COLO668 (cell line): ENCODE measurements at regions not wholly inside any gene's neighbourhood (a gene's known extent, or its start where the extent isn't known, plus 50 kb on each side); places are given as distances from the start of the nearest gene placed in this dataset.
A peak's percentile ranks its signal among the peaks of the same experiment; 100 is the strongest.
"Not testable (repeated sequence)": the region's sequence is repeated elsewhere in the genome, so short reads cannot be mapped to it uniquely, and the experiment has no call there.

Source experiments
- DNase-seq: peaks from one replicate; lab custom pipeline; 2025; ENCODE audit not compliant: unreplicated experiment; lab: John Stamatoyannopoulos, UW

DNA sequence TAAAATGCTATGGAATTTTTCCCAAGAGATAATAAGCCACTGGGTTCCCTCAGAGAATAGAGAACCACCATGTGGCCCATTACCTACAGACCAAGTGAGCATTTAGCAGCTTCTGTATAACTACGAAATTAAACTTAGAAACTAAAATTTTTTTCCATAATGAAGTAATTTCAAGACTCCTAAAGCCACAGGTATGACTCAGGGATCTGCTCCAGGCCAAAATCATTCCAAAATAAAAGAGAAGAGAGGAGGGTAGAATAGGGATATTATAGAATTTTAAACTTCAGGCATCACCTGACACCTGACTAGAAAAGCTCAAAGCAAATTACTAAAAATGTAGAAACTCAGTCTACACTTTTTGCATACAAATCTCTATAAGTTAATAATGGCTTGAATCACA, 108.9 kb upstream of the DST start:
- DNase-seq, result no peak

DNA sequence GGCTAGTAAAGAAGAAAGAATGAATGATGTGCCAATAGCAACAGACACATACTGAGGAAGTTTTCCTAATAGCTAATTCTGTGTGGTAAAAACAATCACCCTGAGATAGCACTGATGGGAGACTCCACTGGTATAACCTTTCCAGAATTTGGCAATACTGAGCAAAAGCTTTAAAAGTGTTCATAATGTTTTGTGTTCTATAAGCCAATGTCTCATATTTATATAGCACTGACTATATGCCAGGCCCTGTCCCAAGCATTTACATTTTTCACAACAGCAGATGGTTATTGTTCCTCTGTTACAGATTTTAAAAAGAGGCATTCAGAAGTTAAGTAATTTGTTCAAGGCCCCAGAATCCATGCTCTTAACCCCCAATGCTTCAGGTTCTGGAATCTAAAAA, 108.0 kb upstream of the DST start:
- no peak for DNase-seq

DNA sequence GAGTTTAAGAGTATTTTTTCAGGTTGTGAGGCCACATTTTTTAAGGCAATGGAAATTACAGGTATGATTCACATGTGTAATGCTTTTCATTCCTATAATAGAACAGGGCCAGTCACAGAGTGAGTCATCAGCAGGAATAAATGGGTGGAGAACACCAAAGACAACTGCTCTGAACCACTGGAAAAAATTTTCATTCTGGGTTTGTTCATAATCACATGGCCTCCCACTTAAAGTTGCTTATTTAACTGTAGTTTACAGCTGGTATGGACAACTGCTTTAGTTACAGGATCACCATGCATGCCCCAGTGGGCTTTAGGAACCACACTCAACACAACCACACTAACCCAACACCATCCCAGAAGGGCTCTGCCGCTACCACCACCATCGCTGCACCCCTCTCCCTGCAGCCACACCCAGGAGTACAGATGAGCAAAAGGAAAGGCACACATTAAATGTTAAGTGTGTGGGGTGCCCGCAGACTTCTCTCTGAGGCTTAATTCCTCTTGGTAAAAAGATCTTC, 107.0 kb upstream of the DST start:
- DNase-seq, result no peak

DNA sequence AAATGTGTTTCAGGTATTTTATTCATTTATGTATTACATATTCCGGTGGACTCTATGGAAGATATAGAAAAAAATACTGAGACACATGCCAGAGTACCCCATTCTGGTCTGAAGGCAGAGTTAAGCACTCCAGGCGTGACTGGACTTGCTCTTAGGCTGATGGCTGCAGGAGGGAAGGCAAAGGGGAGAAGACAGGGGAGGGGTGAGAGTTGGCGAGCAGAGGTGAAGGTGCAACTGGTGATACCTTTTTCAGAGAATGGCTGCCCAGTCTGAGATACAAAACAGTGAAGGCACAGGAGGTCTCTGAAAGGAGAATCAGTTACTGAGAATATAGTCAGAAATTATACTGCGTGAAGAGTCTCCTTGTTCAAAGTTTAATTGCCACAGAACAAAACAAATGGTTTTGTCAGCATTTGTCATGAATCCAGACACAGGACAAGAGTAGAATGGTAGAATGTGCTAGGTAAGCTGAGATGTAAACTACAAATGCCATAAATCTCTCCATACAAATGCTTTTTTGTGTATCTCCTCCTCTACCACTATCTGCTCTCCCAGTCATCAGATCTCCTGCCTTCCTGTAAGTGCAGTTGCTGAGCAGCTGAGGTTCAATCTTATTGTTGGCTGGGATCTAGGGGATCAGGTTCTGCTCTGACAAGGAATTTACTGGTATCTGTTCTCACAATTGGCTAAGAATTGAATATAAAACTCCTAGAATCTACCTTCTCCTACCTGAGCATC, 104.2 kb upstream of the DST start:
- peak; percentile 6 for DNase-seq

DNA sequence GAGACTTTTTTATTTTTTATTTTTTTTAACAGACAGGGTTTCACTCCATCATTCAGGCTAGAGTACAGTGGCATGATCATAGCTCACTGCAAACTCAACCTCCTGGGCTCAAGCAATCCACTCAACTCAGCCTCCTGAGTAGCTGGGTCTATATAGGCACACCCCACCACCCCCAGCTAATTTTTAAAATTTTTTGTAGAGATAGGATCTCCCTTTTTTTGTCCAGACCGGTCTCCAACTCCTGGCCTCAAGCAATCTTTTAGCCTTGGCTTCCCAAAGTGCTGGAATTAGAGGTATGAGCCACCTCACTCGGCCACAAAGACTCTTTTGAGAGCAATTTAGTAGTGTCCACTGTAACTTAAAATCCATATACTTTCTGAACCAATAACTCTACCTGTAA, 103.3 kb upstream of the DST start:
- DNase-seq, result no peak

DNA sequence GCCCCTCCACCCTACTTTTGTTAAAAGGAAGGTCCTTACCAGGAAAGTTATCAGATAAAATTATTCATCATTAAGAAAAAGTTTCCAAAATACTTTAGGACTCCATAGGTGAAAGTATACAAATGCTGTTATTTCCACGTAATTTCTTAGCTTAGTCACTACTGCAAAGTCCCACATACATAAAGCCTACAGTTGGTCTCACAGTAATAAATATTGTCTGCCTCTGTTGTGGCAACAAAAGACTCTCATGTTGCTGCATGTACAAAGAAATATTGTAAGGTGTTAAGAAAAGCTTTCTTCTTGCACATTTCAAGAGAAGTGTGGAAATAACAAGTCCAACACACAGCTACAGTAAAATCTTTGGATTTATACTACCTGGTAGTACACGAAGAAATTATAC, 102.4 kb upstream of the DST start:
- DNase-seq, result no peak

DNA sequence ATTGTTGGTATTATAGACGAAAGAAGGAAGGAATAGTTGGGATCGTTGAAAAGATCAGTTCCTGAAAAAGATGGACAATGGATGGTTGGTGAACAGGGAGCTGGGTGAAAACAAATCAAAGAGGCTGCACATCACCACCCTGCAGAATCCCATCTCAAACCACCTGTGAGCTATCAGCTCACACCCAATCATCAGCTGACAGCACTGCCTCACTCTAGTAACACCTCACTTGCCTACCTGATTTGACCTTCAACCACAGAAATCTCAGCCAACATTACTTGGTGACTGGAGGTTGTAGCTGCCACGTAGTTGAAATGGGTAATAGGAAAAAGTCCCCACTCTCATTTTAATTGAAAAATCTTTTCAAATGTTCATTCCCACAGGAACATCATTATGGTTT, 101.8 kb upstream of the DST start:
- DNase-seq, result no peak

DNA sequence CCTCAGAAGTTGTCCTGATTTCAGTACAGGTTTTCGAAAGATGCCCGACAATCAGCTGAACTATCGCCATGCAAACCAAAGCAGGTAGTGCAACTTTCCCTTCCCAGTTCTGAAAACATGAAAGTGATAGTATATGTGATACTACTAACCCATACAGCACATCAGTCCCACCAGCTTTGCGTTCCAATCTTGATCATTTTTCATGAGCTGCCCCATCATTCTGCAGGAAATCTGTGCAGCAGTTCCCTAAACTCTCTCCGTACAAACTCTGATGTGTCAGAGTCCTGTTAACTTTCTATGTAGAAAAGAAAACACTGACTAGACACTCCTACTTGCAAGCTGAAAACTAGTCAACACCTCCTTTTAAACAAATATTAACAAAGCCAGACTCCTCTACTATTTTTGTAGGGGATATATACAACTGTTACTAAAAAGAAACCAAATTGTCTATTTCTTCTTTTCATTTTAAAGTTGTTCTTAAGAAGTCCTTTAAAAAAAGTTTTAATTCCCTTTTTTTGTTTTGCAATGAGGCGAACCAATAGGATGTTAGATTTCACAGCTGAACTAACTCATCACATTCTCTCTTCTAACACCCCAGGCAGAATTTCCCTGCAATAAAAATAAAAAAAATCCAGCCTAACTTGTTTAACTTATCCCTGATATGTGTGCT, 99.6 kb upstream of the DST start:
- DNase-seq, result no peak

DNA sequence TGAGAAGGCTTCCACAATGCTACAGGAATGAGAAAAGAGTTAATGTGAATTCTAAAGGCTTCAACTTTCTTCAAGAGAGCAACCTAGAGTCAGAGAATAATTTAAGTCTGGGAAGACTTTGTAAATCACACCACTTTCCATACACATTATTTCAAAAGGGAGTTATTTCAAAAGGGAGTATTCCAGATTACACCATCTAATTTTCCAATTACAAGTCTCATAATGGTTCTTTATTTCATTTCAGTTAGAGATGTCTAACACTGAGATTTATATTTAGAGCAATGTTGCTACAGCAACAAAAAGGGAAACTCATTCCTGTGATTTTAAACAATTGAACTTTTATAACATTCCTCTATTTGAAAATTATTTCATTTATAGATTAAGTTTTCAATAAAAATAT, 98.8 kb upstream of the DST start:
- DNase-seq, result no peak

DNA sequence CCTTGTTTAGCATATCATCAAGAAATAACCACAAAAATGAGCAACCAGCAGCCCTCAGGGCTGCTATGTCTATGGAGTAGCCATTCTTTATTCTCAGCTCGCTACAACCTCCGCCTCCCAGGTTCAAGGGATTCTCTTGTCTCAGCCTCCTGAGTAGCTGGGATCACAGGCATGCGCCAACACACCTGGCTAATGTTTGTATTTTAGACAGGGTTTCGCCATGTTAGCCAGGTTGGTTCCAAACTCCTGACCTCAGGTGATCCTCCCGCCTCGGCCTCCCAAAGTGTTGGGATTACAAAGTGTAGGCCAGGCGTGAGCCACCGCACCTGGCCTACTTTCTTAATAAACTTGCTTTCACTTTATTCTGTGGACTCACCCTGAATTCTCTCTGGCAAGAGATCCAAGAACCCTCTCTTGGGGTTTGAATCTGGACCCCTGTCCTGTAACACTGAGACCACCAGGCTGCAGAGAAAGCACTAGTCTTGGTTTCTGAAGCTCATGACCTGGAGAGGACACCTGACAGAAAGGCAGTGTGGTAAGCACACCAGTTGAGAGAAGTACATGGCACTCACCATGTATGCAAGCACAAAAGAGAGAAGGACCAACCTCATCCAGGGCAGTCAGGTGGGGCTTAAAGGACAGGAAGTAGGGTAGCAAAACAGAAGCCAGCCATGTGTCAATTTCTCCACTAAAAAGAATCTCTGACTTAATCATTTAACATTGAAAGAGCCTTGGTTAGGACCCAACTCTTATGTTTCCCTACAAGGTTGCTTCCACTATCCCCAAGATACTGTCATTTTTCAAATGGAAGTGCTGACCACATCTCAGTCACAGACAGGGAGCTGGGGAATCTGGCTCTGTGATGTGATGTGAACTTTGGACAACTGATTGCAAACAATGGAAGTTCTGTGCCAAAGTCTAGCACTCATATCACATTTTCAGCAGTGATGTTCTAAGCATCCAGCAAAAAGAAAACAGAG, 97.4 kb upstream of the DST start:
- DNase-seq, result no peak

DNA sequence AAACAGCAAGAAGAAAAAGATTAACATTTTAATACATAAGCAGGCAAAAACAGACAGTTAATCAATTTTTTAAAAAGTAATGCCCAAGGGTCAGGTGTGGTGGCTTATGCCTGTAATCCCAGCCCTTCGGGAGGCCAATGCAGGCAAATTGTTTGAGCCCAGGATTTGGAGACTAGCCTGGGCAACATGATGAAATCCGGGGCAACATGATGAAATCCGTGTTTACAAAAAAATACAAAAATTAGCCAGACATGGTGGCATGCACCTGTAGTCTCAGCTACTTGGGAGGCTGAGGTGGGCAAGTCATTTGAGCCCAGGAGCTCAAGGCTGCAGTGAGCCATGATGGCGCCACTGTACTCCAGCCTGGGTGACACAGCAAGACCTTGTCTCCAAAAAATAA, 94.1 kb upstream of the DST start:
- no peak for DNase-seq

DNA sequence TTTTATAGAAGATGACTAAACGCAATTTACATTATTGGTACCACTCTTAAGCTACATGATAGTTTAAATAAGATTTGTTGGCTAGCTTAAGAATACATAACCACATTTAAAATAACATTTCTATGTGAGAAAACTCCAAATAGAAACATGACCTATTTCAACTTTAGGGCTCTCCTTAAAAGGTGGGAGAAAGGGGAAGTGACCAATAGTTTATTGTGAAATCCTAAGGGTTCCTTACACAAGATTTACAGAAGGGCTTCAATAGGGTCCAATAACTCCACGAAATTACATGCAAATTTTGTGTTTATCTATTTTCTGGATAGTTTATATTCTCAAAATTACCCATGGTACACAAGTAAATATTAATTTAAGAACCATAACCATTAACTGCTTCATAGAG, 91.6 kb upstream of the DST start:
- DNase-seq, result no peak

DNA sequence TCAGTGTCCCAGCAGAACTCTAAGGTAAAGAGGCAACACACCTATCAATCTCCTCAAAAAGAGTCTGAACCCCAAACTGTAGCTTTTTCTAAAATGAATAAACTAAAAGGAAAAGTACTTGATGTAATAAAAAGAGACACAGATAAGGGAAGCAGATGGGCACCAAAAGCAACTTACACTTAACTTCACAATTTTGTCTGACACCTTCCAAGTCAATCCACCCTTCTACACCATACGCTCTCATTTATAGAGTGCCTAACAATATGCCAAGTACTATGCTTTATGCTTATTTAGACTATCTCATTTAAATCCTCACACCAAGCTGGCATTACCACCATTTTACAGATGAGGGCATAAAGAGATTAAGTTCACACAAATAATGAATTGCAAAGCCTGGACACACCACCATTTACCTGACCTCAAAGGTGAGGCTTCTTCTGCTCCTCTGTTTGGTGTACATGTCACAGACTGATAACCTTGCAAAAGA, 90.6 kb upstream of the DST start:
- DNase-seq, result no peak

DNA sequence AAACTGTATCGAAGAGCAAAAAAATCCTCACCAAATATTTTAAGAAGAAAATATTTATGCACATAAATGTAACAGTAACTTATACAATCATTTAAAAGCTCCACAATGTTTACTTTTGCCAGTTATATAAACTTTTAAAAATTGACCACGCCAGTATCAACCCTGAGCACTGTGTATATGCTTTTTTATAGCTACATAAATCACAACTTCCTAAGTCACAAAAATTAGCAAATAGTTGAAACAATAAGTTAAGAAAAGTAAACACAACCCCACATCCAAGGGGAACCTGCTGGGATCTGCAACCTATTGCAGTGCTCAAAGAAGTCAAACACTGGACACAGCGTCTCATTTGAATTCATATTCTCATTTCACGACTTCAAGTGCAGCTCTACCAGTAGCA, 89.8 kb upstream of the DST start:
- no peak for DNase-seq

DNA sequence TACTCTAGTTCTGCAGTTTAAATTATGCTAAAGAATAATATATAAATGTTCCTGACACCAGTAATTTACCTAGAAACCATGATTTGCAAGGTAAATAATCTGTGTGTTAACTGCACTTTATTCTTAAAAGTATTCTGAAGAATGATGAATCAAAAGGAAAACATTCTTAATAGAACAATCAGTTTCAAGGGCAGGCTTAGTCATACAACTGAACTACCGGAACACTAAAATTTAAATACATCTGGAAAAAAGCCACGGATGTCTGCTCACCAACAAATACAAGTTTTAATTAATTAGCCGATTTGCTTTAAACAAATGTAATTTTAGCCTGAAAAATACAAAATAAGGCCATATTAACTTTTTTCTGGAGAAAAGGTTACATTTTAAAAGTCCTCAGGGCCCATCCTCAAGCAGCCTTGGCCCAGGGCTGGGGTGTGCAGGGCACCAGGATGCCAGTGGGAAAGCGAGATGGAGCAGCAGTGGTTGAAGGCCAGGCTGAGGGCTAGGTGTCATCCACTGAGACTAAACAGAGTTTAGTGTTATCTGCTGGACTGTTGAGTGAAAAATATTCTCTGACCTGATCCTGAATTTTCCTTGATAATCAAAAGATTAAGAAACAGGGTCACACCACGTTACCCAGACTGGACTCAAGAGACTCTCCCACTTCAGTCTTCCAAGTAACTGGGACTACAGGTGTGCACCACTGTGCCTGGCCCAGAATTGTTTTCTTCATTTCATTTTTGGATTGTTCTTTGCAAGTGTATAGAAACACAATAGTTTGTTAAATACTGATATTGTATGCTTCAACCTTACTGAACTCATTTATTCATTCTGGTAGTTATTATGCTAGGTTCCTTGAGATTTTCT, 88.2 kb upstream of the DST start:
- DNase-seq, result no peak

DNA sequence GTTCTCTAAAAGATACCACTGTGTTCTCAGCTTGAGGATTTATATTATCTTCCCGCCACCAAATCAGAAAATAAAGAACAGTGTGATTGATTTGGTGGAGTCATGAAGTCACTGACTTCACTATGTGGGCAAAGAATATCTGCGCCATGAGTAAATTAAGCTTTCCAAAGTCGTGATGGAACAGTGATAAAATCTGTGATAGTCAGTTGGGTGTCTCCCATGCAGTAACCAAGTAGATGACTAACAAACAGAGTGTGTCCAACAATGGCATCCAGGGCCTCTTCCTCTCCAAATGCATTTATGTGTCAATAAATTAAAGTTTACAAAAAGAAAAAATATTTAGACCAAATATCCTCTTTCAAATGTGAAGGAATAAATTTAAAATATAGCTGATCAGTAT, 87.0 kb upstream of the DST start:
- no peak for DNase-seq

DNA sequence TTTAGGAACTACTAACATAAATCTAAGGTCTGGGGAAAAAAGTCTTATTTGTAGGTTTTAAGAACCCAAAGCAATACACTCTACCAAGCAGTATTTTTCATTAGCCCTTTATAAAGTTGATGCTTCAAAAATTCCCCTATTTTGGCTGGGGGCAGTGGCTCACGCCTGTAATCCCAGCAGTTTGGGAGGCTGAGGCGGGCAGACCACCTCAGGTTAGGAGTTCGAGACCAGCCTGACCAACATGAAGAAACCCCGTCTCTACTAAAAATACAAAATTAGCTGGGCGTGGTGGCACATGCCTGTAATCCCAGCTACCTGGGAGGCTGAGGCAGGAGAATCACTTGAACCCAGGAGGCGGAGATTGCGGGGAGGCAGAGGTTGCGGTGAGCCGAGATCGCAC, 86.5 kb upstream of the DST start:
- not testable (repeated sequence) for DNase-seq

DNA sequence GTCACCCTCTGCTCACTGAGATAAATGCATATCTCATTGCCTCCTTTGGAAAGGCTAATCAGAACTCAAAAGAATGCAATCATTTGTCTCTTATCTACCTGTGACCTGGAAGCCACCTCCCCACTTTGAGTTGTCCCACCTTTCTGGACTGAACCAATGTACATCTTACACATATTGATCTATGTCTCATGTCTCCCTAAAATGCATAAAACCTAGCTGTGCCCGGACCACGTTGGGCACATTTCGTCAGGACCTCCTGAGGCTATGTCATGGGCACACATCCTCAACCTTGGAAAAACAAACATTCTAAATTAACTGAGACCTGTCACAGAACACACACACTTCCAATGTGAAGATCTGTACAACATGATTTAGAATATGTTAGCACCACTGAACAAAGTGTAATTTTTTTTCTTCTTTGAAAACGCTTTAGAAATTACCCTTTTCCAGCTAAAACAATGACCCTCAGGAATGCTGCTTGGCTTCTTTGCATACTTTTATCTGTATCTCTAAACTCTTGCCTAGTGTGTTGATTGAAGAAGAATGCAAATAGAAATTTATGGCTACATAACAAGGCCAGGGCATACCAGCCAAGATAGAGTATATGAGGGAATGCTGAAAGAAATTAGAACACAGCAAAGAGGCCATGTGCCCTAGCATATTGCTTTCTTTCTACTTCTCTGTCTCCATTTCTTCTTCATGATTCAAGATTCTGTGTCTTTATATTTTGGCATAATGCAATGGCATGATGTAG, 84.6 kb upstream of the DST start:
- no peak for DNase-seq

DNA sequence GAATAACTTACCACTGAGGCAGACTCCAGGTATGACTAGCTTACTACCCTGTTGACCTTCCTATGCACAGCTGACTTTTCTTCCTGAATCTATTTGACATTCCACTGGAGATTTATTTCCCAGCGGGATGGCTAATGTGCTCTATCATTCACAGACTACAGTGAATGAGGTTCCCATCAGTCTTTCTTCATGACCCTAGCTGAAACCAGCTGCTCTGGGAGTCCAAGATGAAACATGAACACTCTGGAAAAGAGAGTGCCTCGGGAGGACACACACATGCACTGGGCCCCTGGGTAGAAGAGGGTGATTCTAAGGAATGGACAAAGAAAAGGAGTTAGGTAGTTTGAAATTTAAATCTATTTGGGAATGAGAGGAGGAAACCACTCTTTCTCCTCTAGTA, 82.6 kb upstream of the DST start:
- DNase-seq, result no peak

DNA sequence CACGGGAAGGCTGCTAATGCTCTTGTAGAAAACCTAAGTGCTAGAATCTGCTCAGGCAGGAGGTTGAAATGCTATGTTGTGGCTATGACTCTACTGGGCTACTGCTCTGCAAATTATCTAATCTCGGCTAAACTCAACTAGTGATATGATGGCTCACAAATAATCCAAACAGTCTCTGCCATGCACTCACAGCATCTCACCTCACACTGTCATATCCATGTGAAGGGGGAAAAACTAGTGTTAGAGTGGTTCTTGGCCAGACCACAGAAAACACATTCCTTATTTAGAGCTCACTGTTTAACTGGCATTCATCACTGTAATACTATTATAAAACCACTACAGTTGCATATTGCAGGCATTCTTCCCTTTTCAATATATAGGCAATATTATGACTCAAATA, 81.8 kb upstream of the DST start:
- DNase-seq, result no peak
